Uterus (tissue), 2 donors: ENCODE measurements at regions not wholly inside any gene's neighbourhood (a gene's known extent, or its start where the extent isn't known, plus 50 kb on each side); places are given as distances from the start of the nearest gene placed in this dataset.

ENCODE experiments used
- CTCF ChIP-seq, 4 experiments: fragments of 200-600 bp in 2 of 4; fragments of 450-650 bp in 2 of 4; sonication (generic) in 2 of 4; IDR thresholded peaks; one replicate each; pipeline ENCODE4 v1.5.1; 2016 to 2019; ENCODE audit warnings: antibody characterized with exemption in 4 of 4, mild to moderate bottlenecking in 2 of 4, moderate library complexity in 1 of 4
- POLR2A ChIP-seq, 2 donors: fragments of 450-650 bp; IDR thresholded peaks; one replicate each; pipeline ENCODE4 v1.6.1; 2016; ENCODE audit warnings: antibody characterized with exemption in 2 of 2, mild to moderate bottlenecking in 1 of 2, moderate library complexity in 1 of 2

- TF ChIP-seq CTCF (IDR thresholded peaks at IDR 0.05), result no peak
- no peak for TF ChIP-seq POLR2A (IDR thresholded peaks at IDR 0.05)
Observed at GRCh38 chr5:54852007-54852406, 133.4 kb downstream of the ESM1 start.
